LNCaP clone FGC (cell line): ENCODE measurements at regions not wholly inside any gene's neighbourhood (a gene's known extent, or its start where the extent isn't known, plus 50 kb on each side); places are given as distances from the start of the nearest gene placed in this dataset.

Source experiments
- DNase-seq: peaks from one replicate; pipeline ENCODE4 v3.0.0-alpha.2; 2011; ENCODE audit warnings: low read depth
- H3K4me3 ChIP-seq: 2 replicates; pipeline ENCODE4 v1.5.1; 2011; ENCODE audit warnings: mild to moderate bottlenecking, low read depth, low read length, control low read depth
- CTCF ChIP-seq: IDR thresholded peaks from 2 replicates; pipeline ENCODE4 v1.5.1; 2012; ENCODE audit warnings: mild to moderate bottlenecking; ENCODE audit not compliant: control insufficient read depth, insufficient read depth; ENCODE audit errors: extremely low read depth

- DNase-seq = no peak
- no peak overlapping the region for H3K4me3 ChIP-seq
- TF ChIP-seq CTCF = no peak
Measured at GRCh38 chr10:10765017-10765416, 252.7 kb upstream of the CELF2 start.

- TF ChIP-seq CTCF = no peak
- no peak overlapping the region for H3K4me3 ChIP-seq
- no peak for DNase-seq
Measured at GRCh38 chr10:10772411-10772810, 245.3 kb upstream of the CELF2 start.

GRCh38 chr10:10772874-10773508 is 244.7 kb upstream of the CELF2 start:
- no peak overlapping the region for H3K4me3 ChIP-seq
- TF ChIP-seq CTCF = no peak
- DNase-seq = no peak

- H3K4me3 ChIP-seq = no peak overlapping the region
- no peak for DNase-seq
- no peak for TF ChIP-seq CTCF
Measured at GRCh38 chr10:10774416-10774815, 243.3 kb upstream of the CELF2 start.

GRCh38 chr10:10776363-10776762 is 241.3 kb upstream of the CELF2 start:
- TF ChIP-seq CTCF = no peak

GRCh38 chr10:10777279-10777678 is 240.4 kb upstream of the CELF2 start:
- H3K4me3 ChIP-seq = no peak overlapping the region
- no peak for TF ChIP-seq CTCF
- no peak for DNase-seq

More at GRCh38 chr10:10776363-10776762, 241.3 kb upstream of the CELF2 start:
- no peak overlapping the region for H3K4me3 ChIP-seq
- no peak for DNase-seq

- no peak for TF ChIP-seq CTCF
- DNase-seq = no peak
- no peak overlapping the region for H3K4me3 ChIP-seq
Measured at GRCh38 chr10:10777723-10778122, 239.9 kb upstream of the CELF2 start.
